ENCODE measurements at regions not wholly inside any gene's neighbourhood (a gene's known extent, or its start where the extent isn't known, plus 50 kb on each side); places are given as distances from the start of the nearest gene placed in this dataset.
"Not testable (repeated sequence)": the region's sequence is repeated elsewhere in the genome, so short reads cannot be mapped to it uniquely, and the experiment has no call there.

- ATAC-seq, result no peak
These were observed 162.1 kb downstream of the PLCE1 start for GRCh38 chr10:94155722-94156271.

GRCh38 chr10:94156453-94156852 lies 162.7 kb downstream of the PLCE1 start:
- in situ Hi-C loops (cut with MboI; ENCODE audit: low sequenced_read_pairs in 4 of 4) (no loop called here), intact Hi-C loops (cut with DNase I; ENCODE audit: low total_unique reads) (no loop called here)
- Histone ChIP-seq H3K36me3 (no peaks in the 10 kb centered on the region), H3K27me3 (no peaks in the 10 kb centered on the region), H3K27ac (no peak overlapping the region), H3K4me1 (no peaks in the 10 kb centered on the region), H3K4me3 (no peak overlapping the region), H3K9me3 (no peaks in the 10 kb centered on the region)
- TF ChIP-seq CTCF (IDR thresholded peaks at IDR 0.05 in 4 of 5, conservative IDR thresholded peaks at IDR 0.05 in 1 of 5) (no peak), POLR2A (IDR thresholded peaks at IDR 0.05) (no peak)
- no peak for DNase-seq
- no peak for ATAC-seq

More at GRCh38 chr10:94155722-94156271, 162.1 kb downstream of the PLCE1 start:
- no peaks in the 10 kb centered on the region for H3K36me3 ChIP-seq
- no peaks in the 10 kb centered on the region for H3K9me3 ChIP-seq
- no peak overlapping the region for H3K4me3 ChIP-seq
- H3K27ac ChIP-seq, result no peak overlapping the region
- H3K4me1 ChIP-seq, result peaks cover 0 to 3% of the 10 kb centered on the region in 2 donors
- intact Hi-C loops (cut with DNase I; ENCODE audit: low total_unique reads), result no loop called here
- H3K27me3 ChIP-seq, result no peaks in the 10 kb centered on the region
- TF ChIP-seq CTCF (IDR thresholded peaks at IDR 0.05 in 4 of 5, conservative IDR thresholded peaks at IDR 0.05 in 1 of 5) (no peak), POLR2A (IDR thresholded peaks at IDR 0.05) (no peak)
- in situ Hi-C loops (cut with MboI; ENCODE audit: low sequenced_read_pairs in 4 of 4), result no loop called here
- no peak for DNase-seq

DNA sequence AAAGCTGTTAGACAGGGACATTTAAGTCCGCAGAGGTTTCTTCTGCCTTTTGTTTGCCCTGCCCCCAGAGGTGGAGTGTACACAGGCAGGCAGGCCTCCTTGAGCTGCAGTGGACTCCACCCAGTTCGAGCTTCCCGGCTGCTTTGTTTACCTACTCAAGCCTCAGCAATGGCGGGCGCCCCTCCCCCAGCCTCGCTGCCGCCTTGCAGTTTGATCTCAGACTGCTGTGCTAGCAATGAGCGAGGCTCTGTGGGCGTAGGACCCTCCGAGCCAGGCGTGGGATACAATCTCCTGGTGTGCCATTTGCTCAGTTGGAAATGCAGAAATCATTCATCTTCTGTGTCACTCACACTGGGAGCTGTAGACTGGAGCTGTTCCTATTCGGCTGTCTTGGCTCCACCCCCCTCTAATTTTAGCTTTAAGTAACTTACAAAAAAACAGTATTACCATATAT lies 171.5 kb downstream of the PLCE1 start:
- in situ Hi-C loops (cut with MboI; ENCODE audit: low sequenced_read_pairs in 4 of 4); H3K4me1 ChIP-seq; ATAC-seq; H3K36me3 ChIP-seq; intact Hi-C loops (cut with DNase I; ENCODE audit: low total_unique reads); H3K27ac ChIP-seq; DNase-seq; H3K27me3 ChIP-seq; H3K9me3 ChIP-seq; H3K4me3 ChIP-seq: not testable (repeated sequence)

DNA sequence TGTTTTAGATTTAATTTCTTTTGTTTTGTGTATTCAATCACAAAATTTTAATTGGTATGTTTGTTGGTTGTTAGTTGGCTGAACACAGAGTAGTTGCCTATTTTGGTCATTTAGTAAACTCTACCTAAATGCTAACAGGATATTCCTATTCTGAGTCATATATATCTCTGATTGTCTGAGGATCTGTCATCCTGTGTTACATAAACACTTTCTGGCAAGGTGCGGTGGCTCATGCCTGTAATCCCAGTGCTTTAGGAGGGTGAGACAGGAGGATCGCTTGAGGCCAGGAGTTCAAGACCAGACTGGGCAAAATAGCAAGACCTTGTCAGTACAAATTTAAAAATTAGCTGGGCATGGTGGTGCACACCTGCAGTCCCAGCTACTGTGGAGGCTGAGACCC lies 178.6 kb downstream of the PLCE1 start:
- no peaks in the 10 kb centered on the region for H3K36me3 ChIP-seq
- no peak for DNase-seq
- H3K4me3 ChIP-seq, result no peak overlapping the region
- no peaks in the 10 kb centered on the region for H3K4me1 ChIP-seq
- ATAC-seq, result no peak
- H3K27me3 ChIP-seq, result no peaks in the 10 kb centered on the region
- intact Hi-C loops (cut with DNase I; ENCODE audit: low total_unique reads), result no loop called here
- H3K9me3 ChIP-seq, result no peaks in the 10 kb centered on the region
- TF ChIP-seq POLR2A (IDR thresholded peaks at IDR 0.05) (no peak), CTCF (IDR thresholded peaks at IDR 0.05 in 4 of 5, conservative IDR thresholded peaks at IDR 0.05 in 1 of 5) (no peak)
- in situ Hi-C loops (cut with MboI; ENCODE audit: low sequenced_read_pairs in 4 of 4), result no loop called here
- no peak overlapping the region for H3K27ac ChIP-seq

GRCh38 chr10:94173594-94173993 lies 179.9 kb downstream of the PLCE1 start:
- intact Hi-C loops (cut with DNase I; ENCODE audit: low total_unique reads), result no loop called here
- no peak overlapping the region for H3K27ac ChIP-seq
- no peak for DNase-seq
- no peaks in the 10 kb centered on the region for H3K9me3 ChIP-seq
- ATAC-seq, result no peak
- no peaks in the 10 kb centered on the region for H3K27me3 ChIP-seq
- no peak overlapping the region for H3K4me3 ChIP-seq
- in situ Hi-C loops (cut with MboI; ENCODE audit: low sequenced_read_pairs in 4 of 4), result no loop called here
- no peaks in the 10 kb centered on the region for H3K4me1 ChIP-seq
- H3K36me3 ChIP-seq, result no peaks in the 10 kb centered on the region
- TF ChIP-seq POLR2A (IDR thresholded peaks at IDR 0.05), result no peak
- no peak for TF ChIP-seq CTCF (IDR thresholded peaks at IDR 0.05 in 4 of 5, conservative IDR thresholded peaks at IDR 0.05 in 1 of 5)
